ENCODE measurements at regions not wholly inside any gene's neighbourhood (a gene's known extent, or its start where the extent isn't known, plus 50 kb on each side); places are given as distances from the start of the nearest gene placed in this dataset.

- H3K4me3 ChIP-seq (ENCODE audit: low read depth in 1 of 2, low read length in 1 of 2), result no peak overlapping the region
- H3K4me1 ChIP-seq (ENCODE audit: control insufficient read depth in 1 of 2, insufficient read depth in 1 of 2, low read depth in 1 of 2, low read length in 1 of 2), result no peaks in the 10 kb centered on the region
- H3K9me3 ChIP-seq, result no peaks in the 10 kb centered on the region
- no peaks in the 10 kb centered on the region for H3K36me3 ChIP-seq
- TF ChIP-seq CTCF (IDR thresholded peaks at IDR 0.05), result no peak
- H3K27ac ChIP-seq, result no peak overlapping the region
- no peaks in the 10 kb centered on the region for H3K27me3 ChIP-seq
These were observed 175.0 kb downstream of the CARTPT start for GRCh38 chr5:71894091-71894490.

DNA sequence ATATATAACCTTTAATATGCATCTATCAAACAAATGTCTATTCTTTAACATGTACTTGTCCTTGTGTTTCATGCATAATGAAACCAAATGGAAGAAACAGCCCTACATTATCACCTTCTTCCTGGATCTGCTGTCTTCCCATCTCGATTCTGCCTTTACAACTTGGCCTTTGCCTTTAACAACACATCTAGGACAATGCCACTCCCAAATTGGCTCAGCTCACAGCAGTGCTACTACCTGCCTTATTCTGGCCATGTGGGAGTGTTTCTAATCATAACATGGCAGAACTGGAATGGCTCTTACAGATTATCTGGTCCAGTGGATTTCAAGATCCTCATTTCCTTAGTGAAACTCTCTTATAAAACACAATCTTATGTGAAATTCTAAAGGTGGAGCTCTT, 176.5 kb downstream of the CARTPT start:
- no peaks in the 10 kb centered on the region for H3K4me1 ChIP-seq (ENCODE audit: control insufficient read depth in 1 of 2, insufficient read depth in 1 of 2, low read depth in 1 of 2, low read length in 1 of 2)
- no peak overlapping the region for H3K4me3 ChIP-seq (ENCODE audit: low read depth in 1 of 2, low read length in 1 of 2)
- no peaks in the 10 kb centered on the region for H3K27me3 ChIP-seq
- H3K36me3 ChIP-seq, result no peaks in the 10 kb centered on the region
- no peak overlapping the region for H3K27ac ChIP-seq
- no peaks in the 10 kb centered on the region for H3K9me3 ChIP-seq
- TF ChIP-seq CTCF (IDR thresholded peaks at IDR 0.05), result no peak

- Histone ChIP-seq H3K4me3 (ENCODE audit: low read depth in 1 of 2, low read length in 1 of 2) (no peak overlapping the region), H3K27ac (no peak overlapping the region), H3K4me1 (ENCODE audit: control insufficient read depth in 1 of 2, insufficient read depth in 1 of 2, low read depth in 1 of 2, low read length in 1 of 2) (no peaks in the 10 kb centered on the region), H3K36me3 (no peaks in the 10 kb centered on the region), H3K27me3 (no peaks in the 10 kb centered on the region), H3K9me3 (no peaks in the 10 kb centered on the region)
- no peak for TF ChIP-seq CTCF (IDR thresholded peaks at IDR 0.05)
These were observed 180.8 kb downstream of the CARTPT start for GRCh38 chr5:71899865-71900342.

DNA sequence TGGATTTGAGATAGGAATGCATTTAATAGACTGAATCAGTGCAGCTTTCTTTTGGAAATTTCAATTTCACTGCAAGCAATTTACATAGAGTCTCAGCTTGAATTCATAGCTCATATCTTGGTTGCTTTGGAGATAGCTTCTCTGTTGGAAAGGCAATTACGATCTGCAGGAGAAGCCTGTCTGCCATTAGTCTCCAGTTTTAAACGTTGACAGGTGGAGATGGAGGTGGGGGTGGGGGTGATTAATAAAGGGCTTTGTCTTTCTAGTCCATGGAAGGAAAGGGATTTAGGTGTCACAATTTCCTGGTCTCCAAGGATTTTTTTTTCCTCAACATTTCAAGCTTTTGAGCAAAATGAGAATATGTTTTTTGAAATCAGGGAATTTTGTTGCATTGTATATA, 184.7 kb downstream of the CARTPT start:
- no peaks in the 10 kb centered on the region for H3K9me3 ChIP-seq
- H3K36me3 ChIP-seq, result no peaks in the 10 kb centered on the region
- H3K4me1 ChIP-seq (ENCODE audit: control insufficient read depth in 1 of 2, insufficient read depth in 1 of 2, low read depth in 1 of 2, low read length in 1 of 2), result no peaks in the 10 kb centered on the region
- no peaks in the 10 kb centered on the region for H3K27me3 ChIP-seq
- H3K27ac ChIP-seq, result no peak overlapping the region
- no peak for TF ChIP-seq CTCF (IDR thresholded peaks at IDR 0.05)
- H3K4me3 ChIP-seq (ENCODE audit: low read depth in 1 of 2, low read length in 1 of 2), result no peak overlapping the region

GRCh38 chr5:71904852-71905251, 185.8 kb downstream of the CARTPT start:
- Histone ChIP-seq H3K9me3 (no peaks in the 10 kb centered on the region), H3K36me3 (no peaks in the 10 kb centered on the region), H3K27ac (no peak overlapping the region), H3K27me3 (no peaks in the 10 kb centered on the region), H3K4me3 (ENCODE audit: low read depth in 1 of 2, low read length in 1 of 2) (no peak overlapping the region), H3K4me1 (ENCODE audit: control insufficient read depth in 1 of 2, insufficient read depth in 1 of 2, low read depth in 1 of 2, low read length in 1 of 2) (no peaks in the 10 kb centered on the region)
- TF ChIP-seq CTCF (IDR thresholded peaks at IDR 0.05), result no peak

All from neutrophil (primary cell).